ENCODE measurements at regions not wholly inside any gene's neighbourhood (a gene's known extent, or its start where the extent isn't known, plus 50 kb on each side); places are given as distances from the start of the nearest gene placed in this dataset.
"Not testable (repeated sequence)": the region's sequence is repeated elsewhere in the genome, so short reads cannot be mapped to it uniquely, and the experiment has no call there.

- no peak for FAIRE-seq
Observed at GRCh38 chr16:48997081-48997615, 284.5 kb downstream of the CBLN1 start.

GRCh38 chr16:48978501-48978900 lies 303.1 kb downstream of the CBLN1 start:
- no peak for FAIRE-seq

- FAIRE-seq: no peak
Observed at GRCh38 chr16:48972236-48972635, 309.4 kb downstream of the CBLN1 start.

- FAIRE-seq: no peak
Observed at GRCh38 chr16:48971571-48972077, 310.0 kb downstream of the CBLN1 start.

GRCh38 chr16:48970216-48970615 lies 311.4 kb downstream of the CBLN1 start:
- no peak for FAIRE-seq

- no peak for FAIRE-seq
Observed at GRCh38 chr16:48969611-48970010, 312.0 kb downstream of the CBLN1 start.

GRCh38 chr16:48965386-48965785 lies 316.3 kb downstream of the CBLN1 start:
- no peak for FAIRE-seq

- no peak for FAIRE-seq
Observed at GRCh38 chr16:48963901-48964615, 317.6 kb downstream of the CBLN1 start.

GRCh38 chr16:48963306-48963705 lies 318.3 kb downstream of the CBLN1 start:
- FAIRE-seq: no peak

- FAIRE-seq: no peak
Observed at GRCh38 chr16:48961546-48961945, 320.1 kb downstream of the CBLN1 start.

GRCh38 chr16:48960830-48961229 lies 320.8 kb downstream of the CBLN1 start:
- FAIRE-seq: no peak

- FAIRE-seq: no peak
Observed at GRCh38 chr16:48959747-48960146, 321.9 kb downstream of the CBLN1 start.

GRCh38 chr16:48959204-48959603 lies 322.4 kb downstream of the CBLN1 start:
- no peak for FAIRE-seq

GRCh38 chr16:48958681-48959080 lies 323.0 kb downstream of the CBLN1 start:
- no peak for FAIRE-seq

GRCh38 chr16:48956620-48957019 lies 325.0 kb downstream of the CBLN1 start:
- no peak for FAIRE-seq

- no peak for FAIRE-seq
Observed at GRCh38 chr16:48955837-48956236, 325.8 kb downstream of the CBLN1 start.

- not testable (repeated sequence) for FAIRE-seq
Observed at GRCh38 chr16:48951621-48952125, 330.0 kb downstream of the CBLN1 start.

GRCh38 chr16:48950184-48950583 lies 331.5 kb downstream of the CBLN1 start:
- no peak for FAIRE-seq

GRCh38 chr16:48949636-48950035 lies 332.0 kb downstream of the CBLN1 start:
- FAIRE-seq: no peak

GRCh38 chr16:48948911-48949310 lies 332.7 kb downstream of the CBLN1 start:
- no peak for FAIRE-seq

GRCh38 chr16:48947371-48947713 lies 334.3 kb downstream of the CBLN1 start:
- FAIRE-seq: no peak

- no peak for FAIRE-seq
Observed at GRCh38 chr16:48946686-48947370, 334.8 kb downstream of the CBLN1 start.

GRCh38 chr16:48942996-48943395 lies 333.0 kb upstream of the N4BP1 start:
- FAIRE-seq: no peak

- FAIRE-seq: no peak
Observed at GRCh38 chr16:48936811-48937210, 326.8 kb upstream of the N4BP1 start.
